GM12878 (cell line): ENCODE measurements at regions not wholly inside any gene's neighbourhood (a gene's known extent, or its start where the extent isn't known, plus 50 kb on each side); places are given as distances from the start of the nearest gene placed in this dataset.

Source experiments
- ASH2L ChIP-seq: fragments of 300-600, 200-600 bp; sonication (generic); IDR thresholded peaks from 2 replicates; pipeline ENCODE4 v1.6.1; 2017; ENCODE audit warnings: low read depth, mild to moderate bottlenecking, borderline replicate concordance
- BRCA1 ChIP-seq: IDR thresholded peaks from 2 replicates; pipeline ENCODE4 v1.6.1; 2011; ENCODE audit warnings: low read depth, low read length, improper control_type of control experiment
- CHD2 ChIP-seq: IDR thresholded peaks from 2 replicates; pipeline ENCODE4 v1.6.1; 2011; ENCODE audit warnings: low read depth, low read length, improper control_type of control experiment, borderline replicate concordance
- CREM ChIP-seq: IDR thresholded peaks from 2 replicates; pipeline ENCODE4 v1.6.1; 2014; ENCODE audit warnings: antibody characterized with exemption, low read depth
- DPF2 ChIP-seq: fragments of 450-650 bp; IDR thresholded peaks from 2 replicates; pipeline ENCODE4 v1.6.1; 2017; ENCODE audit warnings: mild to moderate bottlenecking
- IKZF1 ChIP-seq: fragments of 450-650 bp; conservative IDR thresholded peaks from 2 replicates; pipeline ENCODE4 v1.6.1; 2017; ENCODE audit warnings: antibody characterized with exemption, mild to moderate bottlenecking
- MYB ChIP-seq: fragments of 150-350 bp; IDR thresholded peaks from 2 replicates; pipeline ENCODE4 v1.6.1; 2014; ENCODE audit warnings: mild to moderate bottlenecking, low read depth, low read length, borderline replicate concordance
- NR2F1 ChIP-seq: fragments of 450-650 bp; conservative IDR thresholded peaks from 2 replicates; pipeline ENCODE4 v1.6.1; 2017; ENCODE audit warnings: mild to moderate bottlenecking
- PKNOX1 ChIP-seq: fragments of 450-650 bp; IDR thresholded peaks from 2 replicates; pipeline ENCODE4 v1.6.1; 2016; ENCODE audit warnings: mild to moderate bottlenecking
- SKIL ChIP-seq: fragments of 450-650 bp; IDR thresholded peaks from 2 replicates; pipeline ENCODE4 v1.6.1; 2017; ENCODE audit warnings: mild to moderate bottlenecking, low read depth, inconsistent platforms; ENCODE audit not compliant: poor library complexity, severe bottlenecking
- TARDBP ChIP-seq: IDR thresholded peaks from 2 replicates; pipeline ENCODE4 v1.6.1; 2016; ENCODE audit warnings: borderline replicate concordance
- ZNF687 ChIP-seq: fragments of 450-650 bp; IDR thresholded peaks from 2 replicates; pipeline ENCODE4 v1.6.1; 2017; ENCODE audit warnings: mild to moderate bottlenecking, moderate library complexity

- no peak for TF ChIP-seq SKIL
- TF ChIP-seq CHD2, result no peak
- no peak for TF ChIP-seq ASH2L
- peak; percentile 39; the same call in 1 of the 2 replicates for TF ChIP-seq ZNF687
- no peak for TF ChIP-seq PKNOX1
- peak; percentile 48; the same call in 1 of the 2 replicates for TF ChIP-seq CREM
- TF ChIP-seq NR2F1, result peak; percentile 48
- peak; percentile 81 for TF ChIP-seq IKZF1
- peak; percentile 39; the same call in 1 of the 2 replicates for TF ChIP-seq DPF2
- TF ChIP-seq TARDBP, result no peak
- no peak for TF ChIP-seq BRCA1
- TF ChIP-seq MYB, result no peak
Observed at GRCh38 chr11:13073119-13073981, 64.2 kb downstream of the RASSF10 start (continued).
